Erythroblast (primary cell): ENCODE measurements at regions not wholly inside any gene's neighbourhood (a gene's known extent, or its start where the extent isn't known, plus 50 kb on each side); places are given as distances from the start of the nearest gene placed in this dataset.
"Not testable (repeated sequence)": the region's sequence is repeated elsewhere in the genome, so short reads cannot be mapped to it uniquely, and the experiment has no call there.

Experiments used
- GATA1 ChIP-seq: IDR thresholded peaks from 2 replicates; pipeline ENCODE4 v1.6.1; 2011; ENCODE audit warnings: low read depth, mild to moderate bottlenecking, control low read depth, low read length, moderate library complexity
- POLR2A ChIP-seq: IDR thresholded peaks from 2 replicates; pipeline ENCODE4 v1.6.1; 2011; ENCODE audit warnings: mild to moderate bottlenecking, low read length

- TF ChIP-seq POLR2A, GATA1: not testable (repeated sequence)
These were observed 54.0 kb upstream of the TBL1X start for GRCh38 chrX:9410889-9411288.
